ENCODE measurements at regions not wholly inside any gene's neighbourhood (a gene's known extent, or its start where the extent isn't known, plus 50 kb on each side); places are given as distances from the start of the nearest gene placed in this dataset.

- TF ChIP-seq, protein P1, sequence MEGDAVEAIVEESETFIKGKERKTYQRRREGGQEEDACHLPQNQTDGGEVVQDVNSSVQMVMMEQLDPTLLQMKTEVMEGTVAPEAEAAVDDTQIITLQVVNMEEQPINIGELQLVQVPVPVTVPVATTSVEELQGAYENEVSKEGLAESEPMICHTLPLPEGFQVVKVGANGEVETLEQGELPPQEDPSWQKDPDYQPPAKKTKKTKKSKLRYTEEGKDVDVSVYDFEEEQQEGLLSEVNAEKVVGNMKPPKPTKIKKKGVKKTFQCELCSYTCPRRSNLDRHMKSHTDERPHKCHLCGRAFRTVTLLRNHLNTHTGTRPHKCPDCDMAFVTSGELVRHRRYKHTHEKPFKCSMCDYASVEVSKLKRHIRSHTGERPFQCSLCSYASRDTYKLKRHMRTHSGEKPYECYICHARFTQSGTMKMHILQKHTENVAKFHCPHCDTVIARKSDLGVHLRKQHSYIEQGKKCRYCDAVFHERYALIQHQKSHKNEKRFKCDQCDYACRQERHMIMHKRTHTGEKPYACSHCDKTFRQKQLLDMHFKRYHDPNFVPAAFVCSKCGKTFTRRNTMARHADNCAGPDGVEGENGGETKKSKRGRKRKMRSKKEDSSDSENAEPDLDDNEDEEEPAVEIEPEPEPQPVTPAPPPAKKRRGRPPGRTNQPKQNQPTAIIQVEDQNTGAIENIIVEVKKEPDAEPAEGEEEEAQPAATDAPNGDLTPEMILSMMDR (IDR thresholded peaks at IDR 0.05; ENCODE audit: low read depth, low read length): no peak
- CTCF ChIA-PET: no interaction called here
- no peak for DNase-seq (ENCODE audit: low read depth, low spot score)
- no peak overlapping the region for H3K4me3 ChIP-seq (ENCODE audit: low read depth, low read length)
- peaks cover 29% of the 10 kb centered on the region; the same call in 1 of the 2 replicates for H3K9me3 ChIP-seq (ENCODE audit: control insufficient read depth, insufficient read depth, low read length)
- no peak overlapping the region for H3K27ac ChIP-seq (ENCODE audit: low read depth, low read length)
- H3K27me3 ChIP-seq (ENCODE audit: control insufficient read depth, insufficient read depth, low read length): no peaks in the 10 kb centered on the region
- POLR2A ChIA-PET: no interaction called here
These were observed 88.1 kb downstream of the ERMARD start for GRCh38 chr6:169839493-169839892.

- Histone ChIP-seq H3K27ac (ENCODE audit: low read depth, low read length) (no peak overlapping the region), H3K9me3 (ENCODE audit: control insufficient read depth, insufficient read depth, low read length) (peaks cover 29% of the 10 kb centered on the region; the same call in 1 of the 2 replicates), H3K4me3 (ENCODE audit: low read depth, low read length) (no peak overlapping the region), H3K27me3 (ENCODE audit: control insufficient read depth, insufficient read depth, low read length) (no peaks in the 10 kb centered on the region)
- TF ChIP-seq, protein P1 (IDR thresholded peaks at IDR 0.05; ENCODE audit: low read depth, low read length): no peak
- POLR2A ChIA-PET: no interaction called here
- no peak for DNase-seq (ENCODE audit: low read depth, low spot score)
- CTCF ChIA-PET: no interaction called here
These were observed 87.6 kb downstream of the ERMARD start for GRCh38 chr6:169839029-169839481.

- POLR2A ChIA-PET: no interaction called here
- TF ChIP-seq, protein P1 (IDR thresholded peaks at IDR 0.05; ENCODE audit: low read depth, low read length): no peak
- Histone ChIP-seq H3K27me3 (ENCODE audit: control insufficient read depth, insufficient read depth, low read length) (no peaks in the 10 kb centered on the region), H3K4me3 (ENCODE audit: low read depth, low read length) (no peak overlapping the region), H3K9me3 (ENCODE audit: control insufficient read depth, insufficient read depth, low read length) (peaks cover 29% of the 10 kb centered on the region; the same call in 1 of the 2 replicates), H3K27ac (ENCODE audit: low read depth, low read length) (no peak overlapping the region)
- DNase-seq (ENCODE audit: low read depth, low spot score): no peak
- CTCF ChIA-PET: no interaction called here
These were observed 87.1 kb downstream of the ERMARD start for GRCh38 chr6:169838346-169839028.

DNA sequence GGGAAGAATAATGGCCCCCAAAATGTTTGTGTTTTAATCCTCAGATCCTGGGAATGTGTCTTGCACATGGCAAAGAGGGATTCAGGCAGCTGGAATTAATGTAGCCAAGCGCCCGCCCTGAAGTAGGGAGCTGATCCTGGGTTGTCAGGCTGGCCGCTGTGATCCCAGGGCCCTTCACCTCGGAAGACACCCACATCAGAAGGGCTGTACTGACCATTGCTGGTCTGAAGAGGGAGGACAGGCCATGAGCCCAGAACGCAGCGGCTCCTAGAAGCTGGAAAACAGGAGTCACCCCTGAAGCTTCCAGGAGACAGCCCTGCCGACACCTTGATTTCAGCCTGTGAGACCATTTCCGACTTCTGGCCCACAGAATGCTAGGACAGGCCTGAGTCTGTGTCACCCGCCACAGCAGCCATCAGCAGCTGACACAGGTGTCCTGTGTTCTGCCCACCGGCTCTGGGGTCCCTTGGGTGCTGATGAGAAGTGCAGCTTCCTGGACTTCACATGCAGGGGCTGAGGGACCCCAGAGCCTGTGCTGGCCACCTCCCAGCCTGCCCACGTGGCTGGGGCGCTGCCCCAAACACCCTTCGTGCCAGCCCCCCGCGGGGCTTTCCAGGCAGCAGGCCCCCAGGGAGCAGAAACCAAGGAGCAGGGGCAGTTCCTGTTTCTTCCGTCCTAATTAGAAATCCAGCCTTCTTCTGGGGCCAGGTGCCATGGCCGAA, 86.3 kb downstream of the ERMARD start:
- no peaks in the 10 kb centered on the region for H3K27me3 ChIP-seq (ENCODE audit: control insufficient read depth, insufficient read depth, low read length)
- DNase-seq (ENCODE audit: low read depth, low spot score): no peak
- H3K27ac ChIP-seq (ENCODE audit: low read depth, low read length): no peak overlapping the region
- POLR2A ChIA-PET: no interaction called here
- no peak overlapping the region for H3K4me3 ChIP-seq (ENCODE audit: low read depth, low read length)
- CTCF ChIA-PET: interaction anchor here (1.6 to 1.9 kb wide), 3 partner anchors 47 to 692 kb away, joined by 4 to 9 read pairs (median 7); no protein-coding TSS in a partner anchor
- H3K9me3 ChIP-seq (ENCODE audit: control insufficient read depth, insufficient read depth, low read length): peaks cover 29% of the 10 kb centered on the region; the same call in 1 of the 2 replicates
- TF ChIP-seq, protein P1 (IDR thresholded peaks at IDR 0.05; ENCODE audit: low read depth, low read length): no peak

DNA sequence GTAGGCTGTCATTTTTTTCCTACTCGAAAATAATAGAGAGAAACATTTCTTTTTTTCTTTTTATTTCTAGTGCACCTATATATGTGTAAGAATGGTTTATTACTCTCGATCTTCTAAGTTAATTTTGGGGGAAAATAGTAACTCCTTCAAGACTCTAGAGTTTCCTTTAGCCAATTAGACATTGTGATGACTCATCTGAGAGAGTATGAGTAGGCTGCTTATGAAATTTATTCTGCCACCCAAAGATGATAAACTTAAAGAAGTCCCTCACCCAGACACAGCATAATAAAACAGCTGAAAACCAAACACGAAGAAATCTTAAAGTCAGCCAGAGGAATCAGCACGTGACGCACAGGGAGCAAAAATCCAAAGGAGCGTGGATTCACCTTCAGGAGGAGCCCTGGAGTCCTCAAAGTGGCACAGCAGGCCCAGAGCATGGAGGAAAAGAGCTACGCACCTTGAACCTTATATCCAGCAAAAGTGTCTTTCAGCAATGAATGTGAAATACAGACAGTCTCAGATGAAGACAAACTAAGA, 81.9 kb downstream of the ERMARD start:
- H3K27me3 ChIP-seq (ENCODE audit: control insufficient read depth, insufficient read depth, low read length): peaks cover 3% of the 10 kb centered on the region
- DNase-seq (ENCODE audit: low read depth, low spot score): no peak
- H3K27ac ChIP-seq (ENCODE audit: low read depth, low read length): no peak overlapping the region
- ChIA-PET POLR2A (no interaction called here), CTCF (interaction anchor here (1.9 to 5.8 kb wide), 2 partner anchors 684 to 696 kb away, joined by 11 to 143 read pairs; no protein-coding TSS in a partner anchor)
- H3K4me3 ChIP-seq (ENCODE audit: low read depth, low read length): no peak overlapping the region
- H3K9me3 ChIP-seq (ENCODE audit: control insufficient read depth, insufficient read depth, low read length): peaks cover 6% of the 10 kb centered on the region; the same call in 1 of the 2 replicates
- TF ChIP-seq, protein P1 (IDR thresholded peaks at IDR 0.05; ENCODE audit: low read depth, low read length): no peak
